KMS-11 (cell line): ENCODE measurements at regions not wholly inside any gene's neighbourhood (a gene's known extent, or its start where the extent isn't known, plus 50 kb on each side); places are given as distances from the start of the nearest gene placed in this dataset.
"Not testable (repeated sequence)": the region's sequence is repeated elsewhere in the genome, so short reads cannot be mapped to it uniquely, and the experiment has no call there.

Experiments used
- H2AFZ ChIP-seq: fragments of 200-600 bp; sonication (generic); 2 replicates; pipeline ENCODE4 v1.6.1; 2016; ENCODE audit warnings: antibody characterized with exemption, mixed run types, low read depth
- H3K27ac ChIP-seq: fragments of 200-600 bp; sonication (generic); 2 replicates; pipeline ENCODE4 v1.6.1; 2016; ENCODE audit warnings: mild to moderate bottlenecking, mixed run types
- H3K27me3 ChIP-seq: fragments of 200-600 bp; sonication (generic); 2 replicates; pipeline ENCODE4 v1.6.1; 2017; ENCODE audit warnings: mild to moderate bottlenecking, low read depth, mixed run types, moderate library complexity; ENCODE audit not compliant: insufficient read depth
- H3K36me3 ChIP-seq: fragments of 200-600 bp; sonication (generic); 2 replicates; pipeline ENCODE4 v1.6.1; 2017; ENCODE audit warnings: mild to moderate bottlenecking, mixed run types; ENCODE audit not compliant: insufficient read depth
- H3K4me1 ChIP-seq: fragments of 200-600 bp; sonication (generic); 2 replicates; pipeline ENCODE4 v1.6.1; 2016; ENCODE audit warnings: mild to moderate bottlenecking, low read depth, mixed run types; ENCODE audit not compliant: poor library complexity, severe bottlenecking
- H3K4me2 ChIP-seq: fragments of 200-600 bp; sonication (generic); 2 replicates; pipeline ENCODE4 v1.7.0; 2016; ENCODE audit warnings: mild to moderate bottlenecking, mixed run types
- H3K4me3 ChIP-seq: fragments of 200-600 bp; sonication (generic); IDR thresholded peaks from 2 replicates; pipeline ENCODE4 v1.6.1; 2017; ENCODE audit warnings: low read depth, low read length, mixed read lengths; ENCODE audit not compliant: insufficient read depth
- H3K79me2 ChIP-seq: fragments of 200-600 bp; sonication (generic); 2 replicates; pipeline ENCODE4 v1.6.1; 2016; ENCODE audit warnings: low read depth, mixed run types; ENCODE audit not compliant: insufficient read depth
- H3K9ac ChIP-seq: fragments of 200-600 bp; sonication (generic); 2 replicates; pipeline ENCODE4 v1.6.1; 2016; ENCODE audit warnings: mild to moderate bottlenecking, mixed run types
- H4K20me1 ChIP-seq: fragments of 200-600 bp; sonication (generic); 2 replicates; pipeline ENCODE4 v1.6.1; 2016; ENCODE audit warnings: mild to moderate bottlenecking, mixed run types; ENCODE audit not compliant: insufficient read depth
- CTCF ChIP-seq: fragments of 200-600 bp; sonication (generic); conservative IDR thresholded peaks from 2 replicates; pipeline ENCODE4 v1.6.1; 2017; ENCODE audit warnings: low read depth, mild to moderate bottlenecking, antibody characterized with exemption, low read length, moderate library complexity, mixed read lengths

GRCh38 chr13:39823063-39823713 is 167.7 kb downstream of the COG6 start:
- Histone ChIP-seq H3K79me2 (no peaks in the 10 kb centered on the region), H3K4me1 (no peaks in the 10 kb centered on the region), H3K4me3 (no peak overlapping the region), H2AFZ (no peak overlapping the region), H4K20me1 (no peaks in the 10 kb centered on the region), H3K27ac (no peak overlapping the region), H3K27me3 (no peaks in the 10 kb centered on the region), H3K4me2 (no peak overlapping the region), H3K36me3 (no peaks in the 10 kb centered on the region), H3K9ac (no peak overlapping the region)
- no peak for TF ChIP-seq CTCF

- Histone ChIP-seq H3K79me2 (no peaks in the 10 kb centered on the region), H3K9ac (no peak overlapping the region), H3K27me3 (no peaks in the 10 kb centered on the region), H4K20me1 (no peaks in the 10 kb centered on the region), H3K4me1 (no peaks in the 10 kb centered on the region), H3K4me3 (no peak overlapping the region), H3K27ac (no peak overlapping the region), H3K4me2 (no peak overlapping the region), H3K36me3 (no peaks in the 10 kb centered on the region), H2AFZ (no peak overlapping the region)
- TF ChIP-seq CTCF, result no peak
These were observed 170.4 kb downstream of the COG6 start for GRCh38 chr13:39825886-39826285.

GRCh38 chr13:39835253-39835652 is 179.8 kb downstream of the COG6 start:
- H3K9ac ChIP-seq, result no peak overlapping the region
- no peaks in the 10 kb centered on the region for H3K79me2 ChIP-seq
- no peak for TF ChIP-seq CTCF
- no peak overlapping the region for H3K27ac ChIP-seq
- no peaks in the 10 kb centered on the region for H4K20me1 ChIP-seq
- no peak overlapping the region for H3K4me3 ChIP-seq
- H3K36me3 ChIP-seq, result no peaks in the 10 kb centered on the region
- no peaks in the 10 kb centered on the region for H3K4me1 ChIP-seq
- no peak overlapping the region for H2AFZ ChIP-seq
- H3K27me3 ChIP-seq, result no peaks in the 10 kb centered on the region
- H3K4me2 ChIP-seq, result no peak overlapping the region

GRCh38 chr13:39836038-39836437 is 180.6 kb downstream of the COG6 start:
- Histone ChIP-seq H3K27me3 (no peaks in the 10 kb centered on the region), H3K27ac (no peak overlapping the region)

GRCh38 chr13:39837866-39838265 is 182.4 kb downstream of the COG6 start:
- H3K4me3 ChIP-seq, H3K4me2 ChIP-seq, H3K27me3 ChIP-seq, H2AFZ ChIP-seq, H3K27ac ChIP-seq, H4K20me1 ChIP-seq, H3K36me3 ChIP-seq, H3K9ac ChIP-seq, H3K79me2 ChIP-seq, H3K4me1 ChIP-seq: not testable (repeated sequence)

More at GRCh38 chr13:39836038-39836437, 180.6 kb downstream of the COG6 start:
- TF ChIP-seq CTCF, result no peak
- Histone ChIP-seq H3K79me2 (no peaks in the 10 kb centered on the region), H3K4me1 (no peaks in the 10 kb centered on the region), H3K9ac (no peak overlapping the region), H4K20me1 (no peaks in the 10 kb centered on the region), H3K36me3 (no peaks in the 10 kb centered on the region), H2AFZ (no peak overlapping the region), H3K4me3 (no peak overlapping the region), H3K4me2 (no peak overlapping the region)
